Natural killer cell (primary cell): ENCODE measurements at regions not wholly inside any gene's neighbourhood (a gene's known extent, or its start where the extent isn't known, plus 50 kb on each side); places are given as distances from the start of the nearest gene placed in this dataset.

Experiments used
- ATAC-seq, 3 donors: fragments of 150-1000 bp in 2 of 3; fragments of 200-7000 bp in 1 of 3; cut with Tn5 transposase; 1 replicate in 1 of 3; 2 replicates in 2 of 3; pipeline ENCODE4 v1.10.0; 2021; ENCODE audit warnings: mild to moderate bottlenecking in 2 of 3, moderate library complexity in 2 of 3
- DNase-seq, 2 donors: peaks; one replicate each; pipeline versions ENCODE4 v3.0.0 to v3.0.0-alpha.2; 2013 to 2021; ENCODE audit warnings: mixed read lengths in 1 of 2
- H3K27ac ChIP-seq: one replicate; pipeline ENCODE4 v1.5.1; 2013; ENCODE audit warnings: mild to moderate bottlenecking, low read length
- H3K27me3 ChIP-seq: one replicate; pipeline ENCODE4 v1.6.1; 2013; ENCODE audit warnings: low read length; ENCODE audit not compliant: control insufficient read depth, insufficient read depth
- H3K36me3 ChIP-seq: one replicate; pipeline ENCODE4 v1.6.1; 2013; ENCODE audit warnings: low read length; ENCODE audit not compliant: control insufficient read depth, insufficient read depth
- H3K4me1 ChIP-seq: one replicate; pipeline ENCODE4 v1.6.1; 2013; ENCODE audit warnings: low read length; ENCODE audit not compliant: control insufficient read depth, insufficient read depth
- H3K4me3 ChIP-seq: one replicate; pipeline ENCODE4 v1.5.1; 2013; ENCODE audit warnings: low read length
- H3K9me3 ChIP-seq: one replicate; pipeline ENCODE4 v1.6.1; 2013; ENCODE audit warnings: low read length; ENCODE audit not compliant: control insufficient read depth, insufficient read depth
- H3K27ac Mint-ChIP-seq, 2 donors: one replicate each; pipeline ENCODE4 v1.8.0; 2022; ENCODE audit warnings: mild to moderate bottlenecking in 2 of 2, mixed read lengths in 2 of 2, moderate library complexity in 1 of 2
- H3K27me3 Mint-ChIP-seq, 2 donors: one replicate each; pipeline ENCODE4 v1.8.0; 2022; ENCODE audit warnings: low read depth in 2 of 2, mixed read lengths in 2 of 2
- H3K36me3 Mint-ChIP-seq: one replicate; pipeline ENCODE4 v1.8.0; 2022; ENCODE audit warnings: mixed read lengths
- H3K4me1 Mint-ChIP-seq, 2 donors: one replicate each; pipeline ENCODE4 v1.8.0; 2022; ENCODE audit warnings: mixed read lengths in 2 of 2
- H3K4me3 Mint-ChIP-seq: one replicate; pipeline ENCODE4 v1.8.0; 2022; ENCODE audit warnings: mild to moderate bottlenecking, moderate library complexity, mixed read lengths
- H3K9me3 Mint-ChIP-seq, 2 donors: one replicate each; pipeline ENCODE4 v1.8.0; 2022; ENCODE audit warnings: mixed read lengths in 2 of 2
- WGBS: methylation state at CpG from one replicate; pipeline ENCODE4 v1.1.7; 2013; ENCODE audit warnings: missing lambda C conversion rate; ENCODE audit not compliant: insufficient coverage; 5-methylcytosine and 5-hydroxymethylcytosine counted together
- intact Hi-C: fragments of 100-400 bp; cut with micrococcal nuclease; formaldehyde crosslinking; loops from one replicate; pipeline ENCODE4 v1.14.2; 2022
- TF ChIP-seq, protein P1 (sequence below): fragments of 200-600 bp; IDR thresholded peaks from one replicate; pipeline ENCODE4 v1.8.0; 2022; ENCODE audit warnings: antibody characterized with exemption

DNA sequence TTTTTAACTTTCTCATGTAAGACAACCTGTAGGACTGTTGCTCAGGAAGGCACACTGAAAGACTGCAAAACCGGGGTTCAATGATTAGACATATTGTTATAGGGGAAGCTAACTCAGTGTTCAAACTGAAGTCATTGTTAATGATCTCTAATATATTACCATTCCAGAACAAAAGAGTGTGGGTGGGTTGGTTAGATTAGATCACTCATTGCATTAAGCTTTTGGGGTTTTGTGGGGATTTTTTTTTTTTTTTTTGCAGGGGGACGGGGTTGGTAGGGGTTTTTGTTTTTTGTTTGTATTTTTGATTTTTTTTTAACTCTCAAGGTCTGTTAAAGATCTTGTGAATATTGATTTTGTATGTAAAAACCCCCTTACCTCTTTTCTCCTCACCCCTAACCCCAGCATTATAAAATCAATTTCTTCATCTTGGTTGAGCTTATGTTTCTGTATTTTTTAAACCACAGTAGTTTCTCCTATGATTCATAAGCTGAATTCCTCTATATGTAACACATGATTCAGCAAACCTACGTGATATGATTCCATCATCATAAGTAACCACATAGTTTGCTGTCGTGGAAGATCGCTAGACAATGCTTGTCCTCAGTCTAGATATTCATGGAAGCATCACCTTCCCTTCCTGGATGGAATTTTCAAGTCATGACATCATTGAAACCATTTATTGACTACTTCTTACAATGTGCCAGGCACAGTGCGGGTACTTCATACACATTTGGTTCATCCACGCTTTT is 544.1 kb upstream of the MDFIC2 start:
- DNase-seq (no peak), ATAC-seq (no peak)
- peaks cover under 1 to 2% of the 10 kb centered on the region in 2 donors for H3K27me3 Mint-ChIP-seq
- 70% methylated on average over 5 of the region's 7 CpGs for WGBS
- H3K36me3 Mint-ChIP-seq: no peaks in the 10 kb centered on the region
- Histone ChIP-seq H3K9me3 (no peaks in the 10 kb centered on the region), H3K36me3 (no peaks in the 10 kb centered on the region), H3K4me1 (no peaks in the 10 kb centered on the region), H3K27ac (no peak overlapping the region), H3K4me3 (no peak overlapping the region), H3K27me3 (no peaks in the 10 kb centered on the region)
- TF ChIP-seq, protein P1, sequence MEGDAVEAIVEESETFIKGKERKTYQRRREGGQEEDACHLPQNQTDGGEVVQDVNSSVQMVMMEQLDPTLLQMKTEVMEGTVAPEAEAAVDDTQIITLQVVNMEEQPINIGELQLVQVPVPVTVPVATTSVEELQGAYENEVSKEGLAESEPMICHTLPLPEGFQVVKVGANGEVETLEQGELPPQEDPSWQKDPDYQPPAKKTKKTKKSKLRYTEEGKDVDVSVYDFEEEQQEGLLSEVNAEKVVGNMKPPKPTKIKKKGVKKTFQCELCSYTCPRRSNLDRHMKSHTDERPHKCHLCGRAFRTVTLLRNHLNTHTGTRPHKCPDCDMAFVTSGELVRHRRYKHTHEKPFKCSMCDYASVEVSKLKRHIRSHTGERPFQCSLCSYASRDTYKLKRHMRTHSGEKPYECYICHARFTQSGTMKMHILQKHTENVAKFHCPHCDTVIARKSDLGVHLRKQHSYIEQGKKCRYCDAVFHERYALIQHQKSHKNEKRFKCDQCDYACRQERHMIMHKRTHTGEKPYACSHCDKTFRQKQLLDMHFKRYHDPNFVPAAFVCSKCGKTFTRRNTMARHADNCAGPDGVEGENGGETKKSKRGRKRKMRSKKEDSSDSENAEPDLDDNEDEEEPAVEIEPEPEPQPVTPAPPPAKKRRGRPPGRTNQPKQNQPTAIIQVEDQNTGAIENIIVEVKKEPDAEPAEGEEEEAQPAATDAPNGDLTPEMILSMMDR: no peak
- intact Hi-C loops: no loop called here
- H3K4me3 Mint-ChIP-seq: no peak overlapping the region
- H3K27ac Mint-ChIP-seq: no peak overlapping the region
- no peaks in the 10 kb centered on the region for H3K4me1 Mint-ChIP-seq
- no peaks in the 10 kb centered on the region for H3K9me3 Mint-ChIP-seq

DNA sequence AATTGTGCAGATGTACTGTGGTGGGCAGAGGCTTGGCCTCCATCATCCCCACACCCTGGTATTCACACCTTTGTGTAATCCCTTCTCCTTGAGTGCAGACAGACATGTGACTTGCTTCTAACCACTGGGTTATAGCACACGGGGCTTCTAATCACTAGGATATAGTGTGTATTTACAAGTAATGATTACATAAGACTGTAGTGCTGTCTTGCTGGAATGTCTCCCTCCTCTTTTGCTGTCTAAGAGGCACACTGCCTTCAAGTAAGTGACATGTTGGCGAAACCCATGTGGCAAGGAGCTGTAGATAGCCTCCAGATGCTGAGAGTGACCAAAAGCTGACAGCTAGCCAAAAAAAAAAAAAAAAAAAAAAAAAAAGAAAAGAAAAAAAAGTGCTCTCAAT is 542.7 kb upstream of the MDFIC2 start:
- no peak overlapping the region for H3K4me3 ChIP-seq
- H3K36me3 Mint-ChIP-seq: no peaks in the 10 kb centered on the region
- TF ChIP-seq, protein P1: no peak
- DNase-seq: no peak
- H3K27me3 Mint-ChIP-seq: peaks cover 0 to 2% of the 10 kb centered on the region in 2 donors
- H3K27ac ChIP-seq: no peak overlapping the region
- WGBS: 92% methylated on average over 2 of the region's 2 CpGs
- H3K4me1 Mint-ChIP-seq: no peaks in the 10 kb centered on the region
- no peaks in the 10 kb centered on the region for H3K36me3 ChIP-seq
- no peaks in the 10 kb centered on the region for H3K4me1 ChIP-seq
- no peaks in the 10 kb centered on the region for H3K9me3 Mint-ChIP-seq
- H3K27ac Mint-ChIP-seq: no peak overlapping the region
- no peaks in the 10 kb centered on the region for H3K9me3 ChIP-seq
- ATAC-seq: no peak
- no peak overlapping the region for H3K4me3 Mint-ChIP-seq
- no peaks in the 10 kb centered on the region for H3K27me3 ChIP-seq
- intact Hi-C loops: no loop called here

DNA sequence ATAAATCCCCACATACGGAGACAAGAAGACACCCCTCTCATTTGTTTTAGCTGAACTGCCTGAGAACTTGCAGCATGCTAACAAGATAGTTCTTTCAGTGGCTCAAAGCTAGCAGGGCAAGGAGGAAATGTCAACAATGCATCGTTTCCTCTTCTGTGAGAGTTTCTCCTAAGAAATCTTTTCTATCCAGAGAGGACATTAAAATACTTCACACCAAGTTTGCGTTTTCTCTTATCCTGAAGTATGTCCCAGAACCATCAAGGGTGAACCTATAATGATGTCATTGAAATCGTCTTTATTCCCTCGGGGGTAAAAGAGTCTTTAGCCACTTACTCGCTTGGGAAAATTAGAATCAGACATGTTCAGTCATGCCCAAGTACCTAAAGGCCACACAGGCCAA is 541.7 kb upstream of the MDFIC2 start:
- no peaks in the 10 kb centered on the region for H3K9me3 ChIP-seq
- TF ChIP-seq, protein P1: no peak
- Mint-ChIP-seq H3K27me3 (peaks cover 0 to 2% of the 10 kb centered on the region in 2 donors), H3K36me3 (no peaks in the 10 kb centered on the region), H3K9me3 (no peaks in the 10 kb centered on the region), H3K27ac (no peak overlapping the region), H3K4me3 (no peak overlapping the region), H3K4me1 (no peaks in the 10 kb centered on the region)
- H3K27ac ChIP-seq: no peak overlapping the region
- DNase-seq (no peak), ATAC-seq (no peak)
- H3K27me3 ChIP-seq: no peaks in the 10 kb centered on the region
- H3K4me3 ChIP-seq: no peak overlapping the region
- no peaks in the 10 kb centered on the region for H3K36me3 ChIP-seq
- intact Hi-C loops: no loop called here
- no peaks in the 10 kb centered on the region for H3K4me1 ChIP-seq
- 67% methylated on average over 6 of the region's 6 CpGs for WGBS
